ENCODE measurements at regions not wholly inside any gene's neighbourhood (a gene's known extent, or its start where the extent isn't known, plus 50 kb on each side); places are given as distances from the start of the nearest gene placed in this dataset.

DNA sequence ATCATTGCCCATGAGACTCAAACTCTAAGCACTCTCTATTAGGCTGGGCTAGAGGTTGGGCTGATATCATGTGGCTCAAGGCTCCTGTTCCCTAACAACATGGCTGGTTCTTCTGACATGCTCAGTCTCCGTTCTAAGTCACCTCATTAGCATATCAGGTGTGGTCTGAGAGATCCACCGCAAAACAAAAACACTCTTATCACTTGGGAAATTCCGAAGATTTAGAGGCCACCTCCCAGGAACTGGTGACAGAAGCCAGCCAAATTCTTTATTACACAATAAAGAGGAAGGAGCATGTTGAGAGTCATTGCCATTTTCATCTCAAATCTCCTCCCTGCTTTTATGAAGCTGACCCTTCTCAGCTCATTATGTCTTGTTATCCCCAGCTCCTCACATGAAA is 107.6 kb downstream of the MSX2 start:
- TF ChIP-seq POLR2A (IDR thresholded peaks at IDR 0.05) (no peak), CTCF (IDR thresholded peaks at IDR 0.05) (no peak)

All from esophagus squamous epithelium (tissue), 4 donors.